Upper lobe of right lung (tissue), 1 donor: ENCODE measurements at regions not wholly inside any gene's neighbourhood (a gene's known extent, or its start where the extent isn't known, plus 50 kb on each side); places are given as distances from the start of the nearest gene placed in this dataset.
"Not testable (repeated sequence)": the region's sequence is repeated elsewhere in the genome, so short reads cannot be mapped to it uniquely, and the experiment has no call there.

ENCODE experiments used
- ATAC-seq: fragments of 200-7000 bp; cut with Tn5 transposase; one replicate; pipeline ENCODE4 v1.9.1; 2020; ENCODE audit warnings: mild to moderate bottlenecking, moderate library complexity
- DNase-seq: peaks from one replicate; pipeline ENCODE4 v3.0.0-alpha.2; 2020
- H3K27ac ChIP-seq: fragments of 200-600 bp; one replicate; pipeline ENCODE4 v1.8.0; 2022
- H3K27me3 ChIP-seq: fragments of 200-600 bp; one replicate; pipeline ENCODE4 v1.8.0; 2022; ENCODE audit warnings: mild to moderate bottlenecking
- H3K36me3 ChIP-seq: fragments of 200-600 bp; one replicate; pipeline ENCODE4 v1.8.0; 2022
- H3K4me1 ChIP-seq: fragments of 200-600 bp; one replicate; pipeline ENCODE4 v1.8.0; 2022
- H3K4me3 ChIP-seq: fragments of 200-600 bp; one replicate; pipeline ENCODE4 v1.8.0; 2022; ENCODE audit warnings: mild to moderate bottlenecking
- H3K9me3 ChIP-seq: fragments of 200-600 bp; one replicate; pipeline ENCODE4 v1.8.0; 2022
- intact Hi-C: fragments of 100-400 bp; cut with DNase I; formaldehyde crosslinking; loops from one replicate; pipeline ENCODE4 v1.11.0; 2022
- TF ChIP-seq, protein P1 (sequence below): fragments of 200-600 bp; IDR thresholded peaks from one replicate; pipeline ENCODE4 v1.8.0; 2022; ENCODE audit warnings: antibody characterized with exemption
- donor health status: DM: no; HTN: yes; CAD: no; lungs with severe emphysema.

GRCh38 chr2:234363647-234364294, 133.1 kb downstream of the ARL4C start:
- DNase-seq (no peak), ATAC-seq (no peak)
- no peaks in the 10 kb centered on the region for H3K36me3 ChIP-seq
- H3K27me3 ChIP-seq = no peaks in the 10 kb centered on the region
- no peak overlapping the region for H3K27ac ChIP-seq
- intact Hi-C loops = no loop called here
- H3K9me3 ChIP-seq = no peaks in the 10 kb centered on the region
- TF ChIP-seq, protein P1, sequence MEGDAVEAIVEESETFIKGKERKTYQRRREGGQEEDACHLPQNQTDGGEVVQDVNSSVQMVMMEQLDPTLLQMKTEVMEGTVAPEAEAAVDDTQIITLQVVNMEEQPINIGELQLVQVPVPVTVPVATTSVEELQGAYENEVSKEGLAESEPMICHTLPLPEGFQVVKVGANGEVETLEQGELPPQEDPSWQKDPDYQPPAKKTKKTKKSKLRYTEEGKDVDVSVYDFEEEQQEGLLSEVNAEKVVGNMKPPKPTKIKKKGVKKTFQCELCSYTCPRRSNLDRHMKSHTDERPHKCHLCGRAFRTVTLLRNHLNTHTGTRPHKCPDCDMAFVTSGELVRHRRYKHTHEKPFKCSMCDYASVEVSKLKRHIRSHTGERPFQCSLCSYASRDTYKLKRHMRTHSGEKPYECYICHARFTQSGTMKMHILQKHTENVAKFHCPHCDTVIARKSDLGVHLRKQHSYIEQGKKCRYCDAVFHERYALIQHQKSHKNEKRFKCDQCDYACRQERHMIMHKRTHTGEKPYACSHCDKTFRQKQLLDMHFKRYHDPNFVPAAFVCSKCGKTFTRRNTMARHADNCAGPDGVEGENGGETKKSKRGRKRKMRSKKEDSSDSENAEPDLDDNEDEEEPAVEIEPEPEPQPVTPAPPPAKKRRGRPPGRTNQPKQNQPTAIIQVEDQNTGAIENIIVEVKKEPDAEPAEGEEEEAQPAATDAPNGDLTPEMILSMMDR = no peak
- H3K4me1 ChIP-seq = peaks cover 26% of the 10 kb centered on the region
- no peak overlapping the region for H3K4me3 ChIP-seq

DNA sequence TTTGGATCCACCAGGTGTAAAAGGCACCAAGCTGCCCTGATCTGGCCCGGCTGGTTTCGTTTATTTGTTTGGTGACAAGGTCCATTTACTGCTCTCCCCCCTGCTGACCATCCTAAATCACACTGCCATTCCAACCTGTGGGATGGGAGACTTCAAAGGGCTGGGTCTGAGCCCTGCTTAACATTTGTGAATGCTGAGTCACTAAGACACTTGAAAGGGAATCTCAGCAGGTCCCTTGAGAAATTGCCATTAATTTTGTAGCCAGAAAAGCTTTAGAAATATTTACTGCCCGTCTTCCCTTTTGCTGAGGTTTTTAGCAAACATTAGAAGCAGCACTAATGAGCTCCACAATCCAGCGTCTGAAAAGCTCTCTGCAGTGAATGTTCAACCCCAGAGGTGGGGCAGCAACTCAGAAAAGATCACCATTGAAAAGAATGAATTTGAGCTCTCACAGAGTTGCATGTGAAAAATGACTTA, 133.8 kb downstream of the ARL4C start:
- Histone ChIP-seq H3K27me3 (no peaks in the 10 kb centered on the region), H3K27ac (no peak overlapping the region), H3K36me3 (no peaks in the 10 kb centered on the region), H3K4me1 (peaks cover 18% of the 10 kb centered on the region), H3K4me3 (no peak overlapping the region), H3K9me3 (no peaks in the 10 kb centered on the region)
- DNase-seq (no peak), ATAC-seq (peak; percentile 79)
- TF ChIP-seq, protein P1 = no peak
- intact Hi-C loops = no loop called here

GRCh38 chr2:234360313-234360975, 136.4 kb downstream of the ARL4C start:
- H3K4me3 ChIP-seq, intact Hi-C loops, H3K4me1 ChIP-seq, H3K27ac ChIP-seq, H3K9me3 ChIP-seq, DNase-seq, H3K27me3 ChIP-seq, ATAC-seq, H3K36me3 ChIP-seq: not testable (repeated sequence)

DNA sequence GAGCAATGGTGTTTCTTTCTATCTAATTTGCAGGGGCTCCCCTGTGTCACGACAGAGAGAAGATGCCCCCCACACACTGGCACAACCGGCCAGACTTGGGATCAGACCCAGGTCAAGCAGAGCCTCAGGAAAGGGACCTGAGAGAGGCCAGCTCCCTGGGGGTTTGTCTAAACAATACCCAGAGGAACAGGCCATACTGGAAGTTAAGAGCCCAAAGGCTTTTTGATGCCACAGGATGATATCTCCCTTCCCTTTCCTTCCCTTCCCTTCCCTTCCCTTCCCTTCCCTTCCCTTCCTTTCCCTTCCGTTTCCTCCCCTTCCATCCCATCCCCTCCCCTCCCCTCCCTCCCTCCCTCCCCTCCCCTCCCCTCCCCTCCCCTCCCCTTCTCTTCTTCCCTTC, 139.2 kb downstream of the ARL4C start:
- Histone ChIP-seq H3K27ac (no peak overlapping the region), H3K4me1 (no peaks in the 10 kb centered on the region)
- intact Hi-C loops = no loop called here

DNA sequence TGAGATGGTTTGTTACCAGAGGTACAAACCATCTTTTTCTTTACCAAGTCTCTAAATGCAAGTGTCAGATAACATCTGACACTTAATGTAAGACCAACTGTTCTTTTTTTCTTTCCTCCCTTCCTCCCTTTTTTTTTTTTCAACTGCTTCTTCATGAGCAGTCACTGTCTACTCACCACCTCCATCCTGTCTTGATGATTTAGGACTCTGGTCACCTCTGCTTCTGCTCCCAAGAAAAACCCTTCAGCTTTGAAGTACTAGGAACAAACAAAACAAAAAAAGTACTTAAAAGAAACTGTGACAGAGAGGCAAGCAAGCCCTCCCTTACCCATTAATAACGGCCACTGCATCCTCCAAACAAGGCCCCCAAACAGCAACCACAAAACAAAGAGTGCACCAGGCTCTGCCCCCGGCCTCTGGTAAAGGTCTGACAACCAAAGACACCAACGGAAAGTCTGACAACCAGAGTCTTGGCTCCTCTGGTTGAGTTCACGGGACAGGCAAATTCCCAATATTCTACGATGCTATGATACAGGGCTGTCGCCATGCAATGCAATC, 141.0 kb downstream of the ARL4C start:
- DNase-seq = no peak
- Histone ChIP-seq H3K9me3 (no peaks in the 10 kb centered on the region), H3K36me3 (no peaks in the 10 kb centered on the region), H3K4me1 (no peaks in the 10 kb centered on the region), H3K27ac (no peak overlapping the region), H3K27me3 (no peaks in the 10 kb centered on the region), H3K4me3 (no peak overlapping the region)
- intact Hi-C loops = no loop called here
- TF ChIP-seq, protein P1 = no peak
- no peak for ATAC-seq

More for the DNA sequence above, 139.2 kb downstream of the ARL4C start:
- Histone ChIP-seq H3K27me3 (no peaks in the 10 kb centered on the region), H3K9me3 (no peaks in the 10 kb centered on the region), H3K36me3 (no peaks in the 10 kb centered on the region), H3K4me3 (no peak overlapping the region)
- TF ChIP-seq, protein P1 = no peak
- DNase-seq = no peak
- no peak for ATAC-seq

DNA sequence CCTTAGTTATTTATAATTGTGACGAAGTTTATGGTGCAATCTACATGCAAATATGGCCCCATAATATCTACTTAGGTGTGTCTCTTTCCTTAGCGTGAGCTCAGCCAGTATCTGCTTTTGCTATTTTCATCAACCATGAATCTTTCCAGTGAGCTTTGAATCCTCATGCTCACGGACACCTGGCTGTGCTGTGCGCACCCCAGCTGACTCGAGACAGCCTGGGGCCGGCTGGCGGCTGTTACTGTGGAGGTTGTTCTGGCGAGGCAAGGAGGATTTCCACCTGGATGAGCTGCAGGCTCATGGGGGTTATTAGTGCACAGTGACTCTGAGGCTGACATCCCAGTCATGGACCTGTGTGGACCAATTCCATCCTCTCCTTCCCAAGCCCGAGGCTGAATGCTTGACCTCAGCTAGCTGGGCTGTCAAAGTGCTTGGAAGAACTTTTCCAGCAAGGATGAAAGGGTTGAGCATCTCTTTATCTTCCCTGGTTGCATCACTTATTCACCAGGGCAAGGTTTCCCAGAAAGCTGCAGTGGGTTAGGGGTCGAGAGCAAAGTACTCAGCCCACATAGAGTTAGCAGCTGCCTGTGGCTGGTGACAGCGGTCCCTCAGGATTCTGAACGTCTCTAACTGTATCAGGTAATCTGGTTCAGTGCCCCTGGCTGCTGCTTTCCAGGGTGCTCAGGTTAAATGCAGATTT, 141.7 kb downstream of the ARL4C start:
- H3K27me3 ChIP-seq = no peaks in the 10 kb centered on the region
- H3K36me3 ChIP-seq = no peaks in the 10 kb centered on the region
- TF ChIP-seq, protein P1 = no peak
- H3K9me3 ChIP-seq = no peaks in the 10 kb centered on the region
- H3K4me3 ChIP-seq = no peak overlapping the region
- no peak overlapping the region for H3K27ac ChIP-seq
- H3K4me1 ChIP-seq = no peaks in the 10 kb centered on the region
- no peak for ATAC-seq
- intact Hi-C loops = no loop called here
- no peak for DNase-seq
